TTC549 (cell line): ENCODE measurements at regions not wholly inside any gene's neighbourhood (a gene's known extent, or its start where the extent isn't known, plus 50 kb on each side); places are given as distances from the start of the nearest gene placed in this dataset.

ENCODE experiments used
- FAIRE-seq: peaks from 2 replicates; lab custom pipeline; 2012; peaks lifted over from hg19 to GRCh38; lab: Jason Lieb, UNC

- no peak for FAIRE-seq
These were observed 648.3 kb upstream of the ZNF608 start for GRCh38 chr5:125394661-125395280.

GRCh38 chr5:125396462-125396861 is 650.0 kb upstream of the ZNF608 start:
- FAIRE-seq, result no peak

- no peak for FAIRE-seq
These were observed 652.0 kb upstream of the ZNF608 start for GRCh38 chr5:125398466-125398865.

GRCh38 chr5:125399885-125400284 is 653.4 kb upstream of the ZNF608 start:
- FAIRE-seq, result no peak

- FAIRE-seq, result no peak
These were observed 655.5 kb upstream of the ZNF608 start for GRCh38 chr5:125401724-125402622.

- no peak for FAIRE-seq
These were observed 656.3 kb upstream of the ZNF608 start for GRCh38 chr5:125402787-125403186.

GRCh38 chr5:125404056-125404455 is 657.6 kb upstream of the ZNF608 start:
- FAIRE-seq, result no peak

- FAIRE-seq, result no peak
These were observed 662.2 kb upstream of the ZNF608 start for GRCh38 chr5:125408448-125409233.

GRCh38 chr5:125409234-125409860 is 662.9 kb upstream of the ZNF608 start:
- FAIRE-seq, result no peak

- peak; percentile 83 for FAIRE-seq
These were observed 663.6 kb upstream of the ZNF608 start for GRCh38 chr5:125409861-125410536.

- no peak for FAIRE-seq
These were observed 664.2 kb upstream of the ZNF608 start for GRCh38 chr5:125410537-125411070.

- peak; percentile 26 for FAIRE-seq
These were observed 664.8 kb upstream of the ZNF608 start for GRCh38 chr5:125411071-125411743.

GRCh38 chr5:125411744-125412560 is 665.5 kb upstream of the ZNF608 start:
- FAIRE-seq, result no peak

- FAIRE-seq, result peak; percentile 84
These were observed 666.4 kb upstream of the ZNF608 start for GRCh38 chr5:125412561-125413495.

- no peak for FAIRE-seq
These were observed 667.2 kb upstream of the ZNF608 start for GRCh38 chr5:125413496-125414274.

GRCh38 chr5:125415126-125415525 is 668.7 kb upstream of the ZNF608 start:
- no peak for FAIRE-seq

GRCh38 chr5:125416055-125416454 is 669.6 kb upstream of the ZNF608 start:
- FAIRE-seq, result no peak

- no peak for FAIRE-seq
These were observed 674.6 kb upstream of the ZNF608 start for GRCh38 chr5:125421006-125421405.
